Left renal cortex interstitium (tissue), 4 donors: ENCODE measurements at regions not wholly inside any gene's neighbourhood (a gene's known extent, or its start where the extent isn't known, plus 50 kb on each side); places are given as distances from the start of the nearest gene placed in this dataset.

Experiments used
- DNase-seq, 4 donors: peaks; one replicate each; pipeline ENCODE4 v3.0.0-alpha.2; 2013; ENCODE audit warnings: low read depth in 4 of 4, low spot score in 2 of 4, missing footprints in 1 of 4

DNA sequence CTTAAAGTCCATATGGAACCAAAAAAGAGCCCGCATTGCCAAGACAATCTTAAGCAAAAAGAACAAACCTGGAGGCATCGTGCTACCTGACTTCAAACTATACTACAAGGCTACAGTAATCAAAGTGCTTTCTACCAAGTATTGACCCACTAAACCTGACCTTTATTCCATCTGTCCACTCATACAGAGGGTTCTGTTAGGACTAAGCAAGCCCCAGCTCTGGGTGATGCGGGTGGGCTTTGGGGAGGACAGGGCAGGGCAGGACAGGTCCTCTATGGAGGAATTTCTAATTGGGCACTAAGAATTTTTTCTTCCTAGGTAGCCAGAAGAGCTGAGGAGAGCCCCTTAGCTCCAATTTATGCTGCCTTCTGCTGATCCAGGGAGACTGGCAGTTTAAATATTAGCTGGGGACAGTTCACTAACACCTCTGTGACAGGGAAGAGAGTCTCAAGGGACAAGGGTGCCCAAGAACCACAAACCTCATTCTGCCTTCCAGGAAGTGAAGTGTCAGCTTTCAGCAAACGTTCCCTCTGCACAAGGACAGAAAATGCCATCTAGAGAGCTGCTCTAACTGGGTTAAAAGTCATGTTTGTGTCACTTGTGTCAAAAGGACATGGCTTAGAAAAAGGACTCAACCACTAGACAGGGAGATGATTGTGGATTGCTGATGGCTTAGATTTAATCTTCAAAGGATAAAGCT, 143.2 kb downstream of the KIT start:
- no peak for DNase-seq

DNA sequence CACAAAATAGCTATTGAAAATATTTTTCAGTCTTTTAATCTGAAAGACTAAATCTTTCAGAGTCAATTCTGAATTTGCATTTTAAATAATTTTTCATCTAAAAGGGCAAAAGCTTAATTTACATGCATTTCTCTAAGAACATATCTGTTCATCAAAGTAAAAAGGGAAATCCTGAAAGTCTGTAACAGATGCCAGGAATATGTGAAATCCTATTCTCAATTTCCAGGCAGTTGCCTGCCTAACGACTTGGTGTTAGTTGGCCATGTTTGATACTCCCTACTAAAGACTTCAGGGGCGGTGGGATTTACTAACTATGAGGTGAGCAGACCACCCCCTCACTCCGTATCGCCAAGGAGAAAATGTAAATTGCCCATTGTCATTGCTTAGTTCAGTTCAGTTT, 136.8 kb downstream of the KIT start:
- no peak for DNase-seq

DNA sequence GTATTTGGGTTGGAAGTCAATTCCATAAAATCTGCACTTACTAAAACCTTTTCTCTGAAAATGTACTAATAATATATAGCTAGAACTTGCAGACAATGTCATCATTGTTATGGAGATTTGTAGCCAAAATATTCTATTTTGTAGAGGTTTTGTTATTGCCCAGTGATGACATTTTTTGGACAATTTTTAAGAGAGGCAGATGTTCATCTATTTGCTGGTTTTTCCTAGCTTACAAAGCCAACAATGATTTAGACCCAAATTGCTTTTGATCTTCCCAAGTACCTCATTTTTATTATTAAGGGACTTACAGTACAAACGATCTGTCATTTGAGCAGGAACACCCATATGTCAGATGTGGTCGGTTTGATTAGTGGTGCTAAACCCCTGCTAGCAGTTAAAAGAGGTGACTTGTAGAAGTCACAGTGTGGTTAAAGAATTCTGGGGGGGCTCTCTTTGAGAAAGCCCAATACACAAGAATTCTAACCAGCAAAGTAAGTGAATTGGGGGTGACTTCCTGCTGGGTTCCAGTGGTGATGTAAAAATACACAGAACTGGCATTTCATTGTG, 136.2 kb downstream of the KIT start:
- no peak for DNase-seq
